Keratinocyte (primary cell): ENCODE measurements at regions not wholly inside any gene's neighbourhood (a gene's known extent, or its start where the extent isn't known, plus 50 kb on each side); places are given as distances from the start of the nearest gene placed in this dataset.

Experiments used
- DNase-seq: peaks from one replicate; pipeline ENCODE4 v3.0.0-alpha.2; 2011; ENCODE audit warnings: low read depth, missing footprints, low spot score
- FAIRE-seq: peaks from 2 replicates; lab custom pipeline; 2011; peaks lifted over from hg19 to GRCh38; lab: Jason Lieb, UNC
- H2AFZ ChIP-seq: 2 replicates; pipeline ENCODE4 v1.6.0; 2012; ENCODE audit warnings: low read length, control low read depth, inconsistent platforms; ENCODE audit not compliant: control insufficient read depth
- H3K27ac ChIP-seq: 2 replicates; pipeline ENCODE4 v1.5.1; 2011; ENCODE audit warnings: low read length; ENCODE audit not compliant: control insufficient read depth, insufficient read depth
- H3K27me3 ChIP-seq: 3 replicates; pipeline ENCODE4 v1.6.0; 2011; ENCODE audit warnings: low read length; ENCODE audit not compliant: control insufficient read depth, insufficient read depth; ENCODE audit errors: extremely low read depth
- H3K36me3 ChIP-seq, 2 experiments: 2 replicates in 1 of 2; 3 replicates in 1 of 2; pipeline ENCODE4 v1.5.1; 2011; ENCODE audit warnings: low read length in 2 of 2, mild to moderate bottlenecking in 1 of 2; ENCODE audit not compliant: control insufficient read depth in 2 of 2, insufficient read depth in 2 of 2; ENCODE audit errors: extremely low read depth in 1 of 2
- H3K4me1 ChIP-seq: 3 replicates; pipeline ENCODE4 v1.5.1; 2011; ENCODE audit warnings: low read length; ENCODE audit not compliant: control insufficient read depth, insufficient read depth; ENCODE audit errors: extremely low read depth
- H3K4me2 ChIP-seq: 3 replicates; pipeline ENCODE4 v1.6.0; 2011; ENCODE audit warnings: low read depth, low read length; ENCODE audit not compliant: control insufficient read depth, insufficient read depth; ENCODE audit errors: extremely low read depth
- H3K4me3 ChIP-seq, 3 experiments: fragments of 200-600 bp in 1 of 3; sonication (generic) in 1 of 3; 2 replicates in 2 of 3; 3 replicates in 1 of 3; pipeline ENCODE4 v1.5.1; 2011 to 2016; ENCODE audit warnings: low read length in 3 of 3, mild to moderate bottlenecking in 3 of 3, control low read depth in 2 of 3, inconsistent platforms in 1 of 3, low read depth in 1 of 3, mixed read lengths in 1 of 3, mixed run types in 1 of 3, moderate library complexity in 1 of 3; ENCODE audit not compliant: control insufficient read depth in 2 of 3, insufficient read depth in 2 of 3; ENCODE audit errors: extremely low read depth in 1 of 3
- H3K79me2 ChIP-seq: 2 replicates; pipeline ENCODE4 v1.6.0; 2012; ENCODE audit warnings: low read length; ENCODE audit not compliant: control insufficient read depth, insufficient read depth
- H3K9ac ChIP-seq: 3 replicates; pipeline ENCODE4 v1.6.0; 2011; ENCODE audit warnings: low read length; ENCODE audit not compliant: control insufficient read depth, insufficient read depth; ENCODE audit errors: extremely low read depth
- H3K9me1 ChIP-seq: 3 replicates; pipeline ENCODE4 v1.6.0; 2011; ENCODE audit warnings: low read length; ENCODE audit not compliant: control insufficient read depth, insufficient read depth; ENCODE audit errors: extremely low read depth
- H3K9me3 ChIP-seq: 2 replicates; pipeline ENCODE4 v1.5.1; 2012; ENCODE audit warnings: low read depth, low read length; ENCODE audit not compliant: control insufficient read depth
- H4K20me1 ChIP-seq: 3 replicates; pipeline ENCODE4 v1.6.0; 2011; ENCODE audit warnings: low read length; ENCODE audit not compliant: control insufficient read depth, insufficient read depth; ENCODE audit errors: extremely low read depth
- EZH2 ChIP-seq: IDR thresholded peaks from one replicate; pipeline ENCODE4 v1.6.1; 2012; ENCODE audit warnings: inconsistent platforms, mild to moderate bottlenecking, low read length, moderate library complexity
- dilution Hi-C: fragments of 300-500 bp; cut with MboI; formaldehyde crosslinking; loops from one replicate; pipeline ENCODE4 v1.7.0; 2020; ENCODE audit warnings: low sequenced_read_pairs; ENCODE audit not compliant: extremely low pct_ligation_motif_present
- TF ChIP-seq, protein P1 (sequence below), 3 experiments: IDR thresholded peaks in 1 of 3; conservative IDR thresholded peaks in 1 of 3; optimal IDR thresholded peaks in 1 of 3; 2 replicates in 2 of 3; 3 replicates in 1 of 3; pipeline versions ENCODE3 to v1.5.1; 2011; ENCODE audit warnings: low read length in 3 of 3, mild to moderate bottlenecking in 3 of 3, moderate library complexity in 2 of 3, control low read depth in 1 of 3, inconsistent platforms in 1 of 3; ENCODE audit not compliant: insufficient read depth in 2 of 3; ENCODE audit errors: extremely low read depth in 1 of 3

DNA sequence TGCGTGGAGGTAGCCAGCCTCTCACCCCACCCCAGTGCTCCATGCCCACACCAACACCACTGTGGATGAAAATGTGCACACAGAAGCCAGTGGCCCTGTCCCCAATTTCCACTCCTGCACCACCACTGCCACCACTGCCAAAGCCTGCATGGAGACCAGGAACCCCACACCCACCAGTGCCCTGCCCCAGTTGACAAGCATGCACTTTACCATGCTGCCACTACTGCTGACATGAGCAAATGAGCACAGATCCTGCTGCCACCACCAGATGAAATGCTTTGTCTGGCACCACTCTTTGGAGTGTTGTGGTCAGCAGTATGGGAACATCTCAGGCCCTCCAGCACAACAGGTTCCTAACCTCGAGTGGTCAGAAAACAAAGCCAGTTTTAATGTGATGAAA is 104.1 kb downstream of the ATXN7L3B start:
- Histone ChIP-seq H3K4me3 (no peak overlapping the region), H2AFZ (no peak overlapping the region), H3K9ac (no peak overlapping the region), H3K4me1 (no peaks in the 10 kb centered on the region), H3K79me2 (no peaks in the 10 kb centered on the region), H3K9me3 (no peaks in the 10 kb centered on the region), H3K36me3 (no peaks in the 10 kb centered on the region), H3K9me1 (no peaks in the 10 kb centered on the region), H3K27me3 (no peaks in the 10 kb centered on the region), H3K4me2 (no peak overlapping the region), H4K20me1 (no peaks in the 10 kb centered on the region), H3K27ac (no peak overlapping the region)
- dilution Hi-C loops: no loop called here
- DNase-seq (no peak), FAIRE-seq (no peak)
- TF ChIP-seq EZH2: no peak
- TF ChIP-seq, protein P1, sequence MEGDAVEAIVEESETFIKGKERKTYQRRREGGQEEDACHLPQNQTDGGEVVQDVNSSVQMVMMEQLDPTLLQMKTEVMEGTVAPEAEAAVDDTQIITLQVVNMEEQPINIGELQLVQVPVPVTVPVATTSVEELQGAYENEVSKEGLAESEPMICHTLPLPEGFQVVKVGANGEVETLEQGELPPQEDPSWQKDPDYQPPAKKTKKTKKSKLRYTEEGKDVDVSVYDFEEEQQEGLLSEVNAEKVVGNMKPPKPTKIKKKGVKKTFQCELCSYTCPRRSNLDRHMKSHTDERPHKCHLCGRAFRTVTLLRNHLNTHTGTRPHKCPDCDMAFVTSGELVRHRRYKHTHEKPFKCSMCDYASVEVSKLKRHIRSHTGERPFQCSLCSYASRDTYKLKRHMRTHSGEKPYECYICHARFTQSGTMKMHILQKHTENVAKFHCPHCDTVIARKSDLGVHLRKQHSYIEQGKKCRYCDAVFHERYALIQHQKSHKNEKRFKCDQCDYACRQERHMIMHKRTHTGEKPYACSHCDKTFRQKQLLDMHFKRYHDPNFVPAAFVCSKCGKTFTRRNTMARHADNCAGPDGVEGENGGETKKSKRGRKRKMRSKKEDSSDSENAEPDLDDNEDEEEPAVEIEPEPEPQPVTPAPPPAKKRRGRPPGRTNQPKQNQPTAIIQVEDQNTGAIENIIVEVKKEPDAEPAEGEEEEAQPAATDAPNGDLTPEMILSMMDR (optimal IDR thresholded peaks at IDR 0.05 in 1 of 3, IDR thresholded peaks at IDR 0.05 in 1 of 3, conservative IDR thresholded peaks at IDR 0.05 in 1 of 3; ENCODE audit: extremely low read depth in 1 of 3, insufficient read depth in 2 of 3, low read length in 3 of 3): no peak

DNA sequence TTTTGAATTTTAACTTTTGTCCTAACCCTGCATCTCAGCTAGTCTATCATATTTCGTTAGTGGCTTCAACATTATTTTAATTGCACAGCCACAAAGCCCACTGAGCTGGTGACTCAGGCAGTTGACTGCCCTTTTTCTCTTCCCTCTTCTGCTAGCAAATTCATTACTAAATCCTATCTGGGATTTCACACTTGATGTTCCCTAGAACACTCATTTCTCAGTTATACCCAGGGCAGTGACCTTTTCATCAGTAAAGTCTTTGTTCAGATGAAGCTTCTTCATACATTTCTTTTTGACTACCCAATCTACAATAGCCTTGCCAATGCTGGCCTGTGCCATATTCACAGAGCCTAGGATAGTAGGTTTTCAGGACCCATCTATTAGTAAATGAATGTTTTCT is 107.0 kb downstream of the ATXN7L3B start:
- DNase-seq (no peak), FAIRE-seq (no peak)
- TF ChIP-seq, protein P1 (optimal IDR thresholded peaks at IDR 0.05 in 1 of 3, IDR thresholded peaks at IDR 0.05 in 1 of 3, conservative IDR thresholded peaks at IDR 0.05 in 1 of 3; ENCODE audit: extremely low read depth in 1 of 3, insufficient read depth in 2 of 3, low read length in 3 of 3): no peak
- TF ChIP-seq EZH2: no peak
- no peak overlapping the region for H3K9ac ChIP-seq
- H3K79me2 ChIP-seq: no peaks in the 10 kb centered on the region
- H2AFZ ChIP-seq: no peak overlapping the region
- H3K27me3 ChIP-seq: no peaks in the 10 kb centered on the region
- no peaks in the 10 kb centered on the region for H3K9me1 ChIP-seq
- dilution Hi-C loops: no loop called here
- H3K36me3 ChIP-seq: no peaks in the 10 kb centered on the region
- H3K27ac ChIP-seq: no peak overlapping the region
- H4K20me1 ChIP-seq: no peaks in the 10 kb centered on the region
- no peaks in the 10 kb centered on the region for H3K9me3 ChIP-seq
- H3K4me2 ChIP-seq: no peak overlapping the region
- H3K4me1 ChIP-seq: no peaks in the 10 kb centered on the region
- H3K4me3 ChIP-seq: no peak overlapping the region
